CD14-positive monocyte (primary cell): ENCODE measurements at regions not wholly inside any gene's neighbourhood (a gene's known extent, or its start where the extent isn't known, plus 50 kb on each side); places are given as distances from the start of the nearest gene placed in this dataset.

ENCODE experiments used
- DNase-seq, 3 donors: peaks; one replicate each; pipeline ENCODE4 v3.0.0-alpha.2; 2011 to 2022
- H2AFZ ChIP-seq: 2 replicates; pipeline ENCODE4 v1.6.0; 2012; ENCODE audit warnings: mild to moderate bottlenecking, low read depth, low read length, inconsistent platforms; ENCODE audit not compliant: insufficient read depth, poor library complexity, severe bottlenecking
- H3K27ac ChIP-seq, 2 donors: 1 replicate in 1 of 2; 2 replicates in 1 of 2; pipeline ENCODE4 v1.5.1; 2012 to 2013; ENCODE audit warnings: low read length in 2 of 2, control low read depth in 1 of 2, inconsistent platforms in 1 of 2, low read depth in 1 of 2, mild to moderate bottlenecking in 1 of 2
- H3K27me3 ChIP-seq, 2 donors: one replicate each; pipeline versions ENCODE4 v1.6.0 to v1.6.1; 2011 to 2013; ENCODE audit warnings: low read length in 2 of 2; ENCODE audit not compliant: control insufficient read depth in 2 of 2, insufficient read depth in 2 of 2
- H3K36me3 ChIP-seq, 2 donors: replicated peaks in 1 of 2; 1 replicate in 1 of 2; 2 replicates in 1 of 2; pipeline versions ENCODE4 v1.5.1 to v1.6.1; 2012 to 2013; ENCODE audit warnings: low read length in 2 of 2, control low read depth in 1 of 2, inconsistent platforms in 1 of 2, mild to moderate bottlenecking in 1 of 2; ENCODE audit not compliant: insufficient read depth in 2 of 2, control insufficient read depth in 1 of 2
- H3K4me1 ChIP-seq, 2 donors: 1 replicate in 1 of 2; 2 replicates in 1 of 2; pipeline versions ENCODE4 v1.5.1 to v1.6.1; 2012 to 2013; ENCODE audit warnings: low read length in 2 of 2, control low read depth in 1 of 2, inconsistent platforms in 1 of 2, mild to moderate bottlenecking in 1 of 2, moderate library complexity in 1 of 2; ENCODE audit not compliant: insufficient read depth in 2 of 2, control insufficient read depth in 1 of 2
- H3K4me2 ChIP-seq: replicated peaks from 2 replicates; pipeline ENCODE3; 2012; ENCODE audit warnings: low read length, moderate library complexity, mild to moderate bottlenecking; ENCODE audit not compliant: poor library complexity, severe bottlenecking; ENCODE audit errors: extremely low read depth
- H3K4me3 ChIP-seq, 3 experiments: fragments of 200-600 bp in 1 of 3; sonication (generic) in 1 of 3; replicated peaks in 1 of 3; 1 replicate in 2 of 3; 2 replicates in 1 of 3; pipeline ENCODE4 v1.5.1; 2011 to 2013; ENCODE audit warnings: low read length in 3 of 3, mild to moderate bottlenecking in 3 of 3, control low read depth in 2 of 3, low read depth in 2 of 3, inconsistent platforms in 1 of 3, moderate library complexity in 1 of 3
- H3K79me2 ChIP-seq: 2 replicates; pipeline ENCODE4 v1.6.0; 2012; ENCODE audit warnings: mild to moderate bottlenecking, control low read depth, inconsistent platforms, low read length, moderate library complexity; ENCODE audit not compliant: insufficient read depth
- H3K9ac ChIP-seq: 2 replicates; pipeline ENCODE4 v1.6.0; 2017; ENCODE audit warnings: low read length, mild to moderate bottlenecking; ENCODE audit not compliant: insufficient read depth, poor library complexity, severe bottlenecking
- H3K9me3 ChIP-seq, 2 donors: replicated peaks in 1 of 2; 1 replicate in 1 of 2; 2 replicates in 1 of 2; pipeline versions ENCODE4 v1.5.1 to v1.6.1; 2012 to 2013; ENCODE audit warnings: low read length in 2 of 2, control low read depth in 1 of 2; ENCODE audit not compliant: control insufficient read depth in 1 of 2, insufficient read depth in 1 of 2
- H4K20me1 ChIP-seq: 2 replicates; pipeline ENCODE4 v1.6.0; 2012; ENCODE audit warnings: mild to moderate bottlenecking, low read length, control low read depth, moderate library complexity; ENCODE audit not compliant: insufficient read depth
- H3K27ac Mint-ChIP-seq, 7 donors: one replicate each; pipeline ENCODE4 v1.8.0; 2020; ENCODE audit warnings: mild to moderate bottlenecking in 7 of 7, mixed read lengths in 7 of 7, moderate library complexity in 6 of 7, inconsistent platforms in 2 of 7
- H3K27me3 Mint-ChIP-seq, 3 donors: one replicate each; pipeline ENCODE4 v1.8.0; 2021 to 2022; ENCODE audit warnings: low read depth in 3 of 3, mild to moderate bottlenecking in 3 of 3, mixed read lengths in 3 of 3, moderate library complexity in 3 of 3, inconsistent platforms in 1 of 3
- H3K36me3 Mint-ChIP-seq, 2 donors: one replicate each; pipeline ENCODE4 v1.8.0; 2020; ENCODE audit warnings: mixed read lengths in 2 of 2, inconsistent platforms in 1 of 2, mild to moderate bottlenecking in 1 of 2
- H3K4me1 Mint-ChIP-seq: one replicate; pipeline ENCODE4 v1.8.0; 2020; ENCODE audit warnings: mild to moderate bottlenecking, mixed read lengths
- H3K4me3 Mint-ChIP-seq, 2 donors: one replicate each; pipeline ENCODE4 v1.8.0; 2020; ENCODE audit warnings: mild to moderate bottlenecking in 2 of 2, mixed read lengths in 2 of 2, moderate library complexity in 1 of 2
- H3K9me3 Mint-ChIP-seq, 7 donors: one replicate each; pipeline ENCODE4 v1.8.0; 2020 to 2022; ENCODE audit warnings: mixed read lengths in 7 of 7, mild to moderate bottlenecking in 6 of 7, moderate library complexity in 6 of 7, inconsistent platforms in 2 of 7
- WGBS: methylation state at CpG from one replicate; pipeline ENCODE4 v1.1.5; 2013; ENCODE audit warnings: missing lambda C conversion rate; ENCODE audit not compliant: insufficient coverage; 5-methylcytosine and 5-hydroxymethylcytosine counted together
- intact Hi-C, 2 donors: fragments of 100-400 bp; cut with micrococcal nuclease; formaldehyde crosslinking; loops; one replicate each; pipeline versions ENCODE4 v1.15.0 to v1.15.1; 2023
- TF ChIP-seq, protein P1 (sequence below): fragments of 200-600 bp; IDR thresholded peaks from one replicate; pipeline ENCODE4 v1.8.0; 2022; ENCODE audit warnings: antibody characterized with exemption, mild to moderate bottlenecking

DNA sequence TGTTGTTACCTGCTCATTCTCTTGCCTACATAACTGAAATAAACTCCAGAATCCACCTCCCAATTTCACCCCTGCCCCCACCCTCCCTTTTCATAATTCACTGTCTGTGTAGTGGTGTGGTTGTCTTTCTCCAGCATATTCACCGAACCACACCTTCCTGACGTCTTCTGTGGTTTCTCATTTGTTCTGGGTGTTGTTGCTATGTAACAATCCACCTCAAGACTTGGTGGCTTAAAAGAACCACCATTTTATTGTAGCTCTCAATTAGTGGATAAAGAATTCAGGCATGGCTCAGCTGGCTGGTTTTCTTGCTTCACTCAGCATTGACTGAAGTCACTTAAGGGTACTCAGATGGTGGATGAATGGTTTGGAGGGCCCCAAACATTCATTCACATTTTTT, 229.8 kb downstream of the MAF start:
- no peaks in the 10 kb centered on the region for H4K20me1 ChIP-seq
- H2AFZ ChIP-seq: no peak overlapping the region
- TF ChIP-seq, protein P1, sequence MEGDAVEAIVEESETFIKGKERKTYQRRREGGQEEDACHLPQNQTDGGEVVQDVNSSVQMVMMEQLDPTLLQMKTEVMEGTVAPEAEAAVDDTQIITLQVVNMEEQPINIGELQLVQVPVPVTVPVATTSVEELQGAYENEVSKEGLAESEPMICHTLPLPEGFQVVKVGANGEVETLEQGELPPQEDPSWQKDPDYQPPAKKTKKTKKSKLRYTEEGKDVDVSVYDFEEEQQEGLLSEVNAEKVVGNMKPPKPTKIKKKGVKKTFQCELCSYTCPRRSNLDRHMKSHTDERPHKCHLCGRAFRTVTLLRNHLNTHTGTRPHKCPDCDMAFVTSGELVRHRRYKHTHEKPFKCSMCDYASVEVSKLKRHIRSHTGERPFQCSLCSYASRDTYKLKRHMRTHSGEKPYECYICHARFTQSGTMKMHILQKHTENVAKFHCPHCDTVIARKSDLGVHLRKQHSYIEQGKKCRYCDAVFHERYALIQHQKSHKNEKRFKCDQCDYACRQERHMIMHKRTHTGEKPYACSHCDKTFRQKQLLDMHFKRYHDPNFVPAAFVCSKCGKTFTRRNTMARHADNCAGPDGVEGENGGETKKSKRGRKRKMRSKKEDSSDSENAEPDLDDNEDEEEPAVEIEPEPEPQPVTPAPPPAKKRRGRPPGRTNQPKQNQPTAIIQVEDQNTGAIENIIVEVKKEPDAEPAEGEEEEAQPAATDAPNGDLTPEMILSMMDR: no peak
- DNase-seq: no peak
- no peaks in the 10 kb centered on the region for H3K36me3 ChIP-seq
- no peaks in the 10 kb centered on the region for H3K79me2 ChIP-seq
- Mint-ChIP-seq H3K4me3 (no peak overlapping the region), H3K27me3 (peaks cover 4 to 5% (median 4%) of the 10 kb centered on the region in 3 donors), H3K27ac (no peak overlapping the region), H3K4me1 (peaks cover 6% of the 10 kb centered on the region), H3K36me3 (no peaks in the 10 kb centered on the region), H3K9me3 (peaks cover 0 to 17% (median 6%) of the 10 kb centered on the region in 7 donors)
- peaks cover 0 to 6% of the 10 kb centered on the region in 2 donors for H3K9me3 ChIP-seq
- peaks cover 6 to 7% of the 10 kb centered on the region in 2 donors for H3K4me1 ChIP-seq
- intact Hi-C loops: no loop called here
- no peak overlapping the region for H3K9ac ChIP-seq
- H3K4me3 ChIP-seq: no peak overlapping the region
- H3K27me3 ChIP-seq: no peaks in the 10 kb centered on the region
- no peak overlapping the region for H3K4me2 ChIP-seq
- no peak overlapping the region for H3K27ac ChIP-seq
- no CpG with 5 or more reads among the region's 2 CpGs for WGBS

DNA sequence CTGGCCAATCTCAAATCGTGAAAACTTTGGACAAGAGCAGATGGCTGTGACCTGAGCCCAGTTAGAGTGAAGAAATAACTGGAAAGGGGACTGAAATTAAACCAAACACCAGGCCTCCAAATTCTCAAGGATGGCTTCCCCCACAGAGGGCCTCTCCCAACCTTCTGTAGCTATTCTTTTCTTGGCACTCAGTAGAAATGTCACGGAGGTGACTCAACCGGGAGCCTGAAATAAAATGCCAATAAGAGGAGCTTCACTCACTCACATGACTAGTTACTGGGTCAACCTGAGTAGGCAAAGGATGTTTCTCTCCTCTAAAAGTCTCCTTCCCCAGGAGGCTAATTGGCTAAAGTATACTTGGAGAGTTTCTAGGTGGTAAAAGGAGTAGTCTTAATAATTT, 230.7 kb downstream of the MAF start:
- WGBS: no CpG with 5 or more reads among the region's 3 CpGs
- Histone ChIP-seq H4K20me1 (no peaks in the 10 kb centered on the region), H3K9ac (no peak overlapping the region), H3K27me3 (no peaks in the 10 kb centered on the region), H3K9me3 (peaks cover 0 to 6% of the 10 kb centered on the region in 2 donors), H3K4me3 (no peak overlapping the region), H3K36me3 (no peaks in the 10 kb centered on the region), H2AFZ (no peak overlapping the region), H3K27ac (no peak overlapping the region), H3K4me1 (peaks cover 6 to 7% of the 10 kb centered on the region in 2 donors), H3K4me2 (no peak overlapping the region), H3K79me2 (no peaks in the 10 kb centered on the region)
- Mint-ChIP-seq H3K4me3 (no peak overlapping the region), H3K9me3 (peaks cover 0 to 17% (median 7%) of the 10 kb centered on the region in 7 donors), H3K27ac (no peak overlapping the region), H3K36me3 (no peaks in the 10 kb centered on the region), H3K4me1 (peaks cover 6% of the 10 kb centered on the region), H3K27me3 (peaks cover 2 to 4% (median 2%) of the 10 kb centered on the region in 3 donors)
- TF ChIP-seq, protein P1: no peak
- DNase-seq: no peak
- intact Hi-C loops: no loop called here
